ENCODE measurements at regions not wholly inside any gene's neighbourhood (a gene's known extent, or its start where the extent isn't known, plus 50 kb on each side); places are given as distances from the start of the nearest gene placed in this dataset.

GRCh38 chr18:39200153-39200552 lies 1634.6 kb upstream of the CELF4 start:
- Histone ChIP-seq H3K9me3 (ENCODE audit: low read length) (no peaks in the 10 kb centered on the region), H3K27ac (ENCODE audit: low read length) (no peak overlapping the region), H3K27me3 (ENCODE audit: low read length) (no peaks in the 10 kb centered on the region), H3K36me3 (ENCODE audit: low read depth, low read length) (no peaks in the 10 kb centered on the region), H4K20me1 (ENCODE audit: low read length) (no peaks in the 10 kb centered on the region), H3K4me3 (ENCODE audit: low read length) (no peak overlapping the region), H3K9me2 (replicated peaks; ENCODE audit: low read length) (no peaks in the 10 kb centered on the region), H3F3A (ENCODE audit: low read length, unreplicated experiment) (no peaks in the 10 kb centered on the region), H2AFZ (ENCODE audit: low read length) (no peak overlapping the region), H3K4me1 (ENCODE audit: insufficient read depth, low read length) (no peaks in the 10 kb centered on the region), H3K4me2 (ENCODE audit: low read length) (no peak overlapping the region), H3K9ac (ENCODE audit: low read length) (no peak overlapping the region), H3K79me2 (ENCODE audit: low read length) (no peaks in the 10 kb centered on the region)
- BruUV-seq (replicated peaks), result no TSS peak
- ATAC-seq (no peak), DNase-seq (no peak)
- intact Hi-C loops (cut with micrococcal nuclease), result no loop called here
- ChIA-PET POLR2A (ENCODE audit: unreplicated experiment) (no interaction called here), CTCF (no interaction called here)
- TF ChIP-seq EZH2 (IDR thresholded peaks at IDR 0.05; ENCODE audit: low read length, unreplicated experiment) (no peak), EZH2phosphoT487 (IDR thresholded peaks at IDR 0.05; ENCODE audit: borderline replicate concordance, low read length) (no peak)
- TF ChIP-seq, protein P1, sequence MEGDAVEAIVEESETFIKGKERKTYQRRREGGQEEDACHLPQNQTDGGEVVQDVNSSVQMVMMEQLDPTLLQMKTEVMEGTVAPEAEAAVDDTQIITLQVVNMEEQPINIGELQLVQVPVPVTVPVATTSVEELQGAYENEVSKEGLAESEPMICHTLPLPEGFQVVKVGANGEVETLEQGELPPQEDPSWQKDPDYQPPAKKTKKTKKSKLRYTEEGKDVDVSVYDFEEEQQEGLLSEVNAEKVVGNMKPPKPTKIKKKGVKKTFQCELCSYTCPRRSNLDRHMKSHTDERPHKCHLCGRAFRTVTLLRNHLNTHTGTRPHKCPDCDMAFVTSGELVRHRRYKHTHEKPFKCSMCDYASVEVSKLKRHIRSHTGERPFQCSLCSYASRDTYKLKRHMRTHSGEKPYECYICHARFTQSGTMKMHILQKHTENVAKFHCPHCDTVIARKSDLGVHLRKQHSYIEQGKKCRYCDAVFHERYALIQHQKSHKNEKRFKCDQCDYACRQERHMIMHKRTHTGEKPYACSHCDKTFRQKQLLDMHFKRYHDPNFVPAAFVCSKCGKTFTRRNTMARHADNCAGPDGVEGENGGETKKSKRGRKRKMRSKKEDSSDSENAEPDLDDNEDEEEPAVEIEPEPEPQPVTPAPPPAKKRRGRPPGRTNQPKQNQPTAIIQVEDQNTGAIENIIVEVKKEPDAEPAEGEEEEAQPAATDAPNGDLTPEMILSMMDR (conservative IDR thresholded peaks at IDR 0.05; ENCODE audit: low read depth, low read length), result no peak

- Histone ChIP-seq H3K4me3 (ENCODE audit: low read length) (no peak overlapping the region), H3F3A (ENCODE audit: low read length, unreplicated experiment) (no peaks in the 10 kb centered on the region), H3K36me3 (ENCODE audit: low read depth, low read length) (no peaks in the 10 kb centered on the region), H4K20me1 (ENCODE audit: low read length) (no peaks in the 10 kb centered on the region), H2AFZ (ENCODE audit: low read length) (no peak overlapping the region), H3K4me1 (ENCODE audit: insufficient read depth, low read length) (no peaks in the 10 kb centered on the region), H3K27ac (ENCODE audit: low read length) (no peak overlapping the region), H3K9me2 (replicated peaks; ENCODE audit: low read length) (no peaks in the 10 kb centered on the region), H3K79me2 (ENCODE audit: low read length) (no peaks in the 10 kb centered on the region), H3K9me3 (ENCODE audit: low read length) (no peaks in the 10 kb centered on the region), H3K27me3 (ENCODE audit: low read length) (no peaks in the 10 kb centered on the region), H3K4me2 (ENCODE audit: low read length) (no peak overlapping the region), H3K9ac (ENCODE audit: low read length) (no peak overlapping the region)
- POLR2A ChIA-PET (ENCODE audit: unreplicated experiment), result no interaction called here
- CTCF ChIA-PET, result no interaction called here
- ATAC-seq (no peak), DNase-seq (no peak)
- no TSS peak for BruUV-seq (replicated peaks)
- intact Hi-C loops (cut with micrococcal nuclease), result no loop called here
- no peak for TF ChIP-seq EZH2phosphoT487 (IDR thresholded peaks at IDR 0.05; ENCODE audit: borderline replicate concordance, low read length)
- TF ChIP-seq, protein P1 (conservative IDR thresholded peaks at IDR 0.05; ENCODE audit: low read depth, low read length), result no peak
- TF ChIP-seq EZH2 (IDR thresholded peaks at IDR 0.05; ENCODE audit: low read length, unreplicated experiment), result no peak
These were observed 1633.7 kb upstream of the CELF4 start for GRCh38 chr18:39199231-39199855.

DNA sequence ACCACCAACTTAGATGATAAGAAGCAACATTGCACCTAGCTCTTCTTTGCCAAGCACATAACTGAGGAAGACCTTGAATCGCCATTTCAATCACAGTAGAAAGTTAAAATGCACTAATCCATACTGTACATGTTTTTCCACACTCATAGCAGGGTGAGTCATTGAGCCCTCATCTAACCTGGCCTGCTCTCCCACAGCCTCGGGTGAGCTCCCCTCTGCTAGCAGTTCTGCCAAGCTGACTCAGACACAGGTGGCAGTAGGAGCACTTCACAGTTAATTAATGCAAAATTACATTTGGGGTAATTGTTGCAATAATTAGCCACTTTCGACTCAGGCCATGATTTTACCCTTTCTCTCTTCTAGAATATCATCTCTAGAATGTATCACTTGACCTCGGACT lies 1632.8 kb upstream of the CELF4 start:
- ChIA-PET CTCF (no interaction called here), POLR2A (ENCODE audit: unreplicated experiment) (no interaction called here)
- Histone ChIP-seq H3K27ac (ENCODE audit: low read length) (no peak overlapping the region), H3K9ac (ENCODE audit: low read length) (no peak overlapping the region), H3K27me3 (ENCODE audit: low read length) (no peaks in the 10 kb centered on the region), H3K36me3 (ENCODE audit: low read depth, low read length) (no peaks in the 10 kb centered on the region), H4K20me1 (ENCODE audit: low read length) (no peaks in the 10 kb centered on the region), H3K9me2 (replicated peaks; ENCODE audit: low read length) (no peaks in the 10 kb centered on the region), H3K79me2 (ENCODE audit: low read length) (no peaks in the 10 kb centered on the region), H3K4me2 (ENCODE audit: low read length) (no peak overlapping the region), H2AFZ (ENCODE audit: low read length) (no peak overlapping the region), H3F3A (ENCODE audit: low read length, unreplicated experiment) (no peaks in the 10 kb centered on the region), H3K4me1 (ENCODE audit: insufficient read depth, low read length) (no peaks in the 10 kb centered on the region), H3K9me3 (ENCODE audit: low read length) (no peaks in the 10 kb centered on the region), H3K4me3 (ENCODE audit: low read length) (no peak overlapping the region)
- peak; percentile 28 for DNase-seq
- peak; percentile 93 for ATAC-seq
- no TSS peak for BruUV-seq (replicated peaks)
- TF ChIP-seq EZH2phosphoT487 (IDR thresholded peaks at IDR 0.05; ENCODE audit: borderline replicate concordance, low read length), result no peak
- TF ChIP-seq, protein P1 (conservative IDR thresholded peaks at IDR 0.05; ENCODE audit: low read depth, low read length), result no peak
- intact Hi-C loops (cut with micrococcal nuclease), result no loop called here
